ENCODE measurements at regions not wholly inside any gene's neighbourhood (a gene's known extent, or its start where the extent isn't known, plus 50 kb on each side); places are given as distances from the start of the nearest gene placed in this dataset.

DNA sequence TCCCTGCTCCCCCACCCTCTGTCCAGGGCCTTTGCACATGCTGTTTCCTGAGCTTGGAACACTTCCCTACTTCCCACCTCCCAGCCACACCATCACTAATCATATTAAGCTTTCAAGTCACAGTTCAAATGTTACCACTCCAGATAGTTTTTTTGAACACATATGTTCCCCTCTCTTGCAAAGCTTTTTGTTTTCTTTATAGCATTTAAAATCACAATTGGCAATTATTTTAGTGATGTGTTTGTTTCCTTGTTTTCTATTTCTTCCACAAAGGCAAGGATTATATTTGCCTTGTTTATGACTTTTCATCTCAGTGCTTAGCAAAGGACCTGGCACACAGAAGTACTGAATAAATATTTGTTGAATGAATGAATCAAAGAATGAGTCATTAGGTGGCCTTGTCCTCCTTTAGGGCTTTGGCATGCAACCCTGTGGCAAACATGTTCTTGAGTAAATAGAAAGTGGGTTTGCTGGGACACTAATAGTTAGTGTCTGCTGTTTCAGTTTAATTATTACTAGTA lies 386.8 kb downstream of the FGF10 start:
- intact Hi-C loops (cut with DNase I; ENCODE audit: low total_unique reads): no loop called here
- TF ChIP-seq CTCF (IDR thresholded peaks at IDR 0.05): no peak
- TF ChIP-seq POLR2AphosphoS5 (IDR thresholded peaks at IDR 0.05): peak in 2 of 3 donors; percentile 66 to 85
- no peak for TF ChIP-seq POLR2A (IDR thresholded peaks at IDR 0.05)
- H3K4me1 ChIP-seq: peaks cover 12 to 41% (median 29%) of the 10 kb centered on the region in 4 donors

DNA sequence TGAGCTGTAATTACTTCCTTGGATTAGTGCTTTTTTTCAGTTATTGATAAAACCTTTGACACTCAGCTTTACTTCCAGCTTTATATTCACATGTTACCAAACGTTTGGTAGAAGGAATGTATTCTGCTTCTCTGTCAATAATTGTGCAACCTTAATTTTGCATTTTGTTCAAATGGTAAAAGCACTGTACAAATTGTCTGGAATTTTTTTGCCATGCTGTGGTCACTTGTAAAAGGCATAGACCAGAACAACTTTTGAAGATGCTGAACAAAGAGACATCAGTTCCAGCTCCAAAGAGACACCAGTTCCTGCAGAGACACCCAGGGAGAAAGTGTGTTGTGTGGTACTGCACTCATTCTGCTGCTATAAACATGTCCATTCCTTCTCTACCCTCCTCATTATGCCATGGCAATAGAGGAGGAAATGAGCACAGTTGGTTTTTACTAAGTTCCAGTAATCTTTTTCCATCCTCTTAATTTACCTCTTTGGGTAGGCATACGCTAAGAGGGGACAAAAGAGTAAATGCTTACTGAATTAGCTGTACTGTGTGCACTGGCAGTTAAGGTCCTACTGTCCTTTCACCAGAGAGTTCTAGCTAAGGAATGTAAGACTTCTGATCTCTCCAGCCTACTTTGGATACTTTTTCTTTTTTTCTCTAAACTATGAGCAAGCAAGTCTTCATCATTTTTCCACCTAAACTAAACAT lies 387.4 kb downstream of the FGF10 start:
- TF ChIP-seq CTCF (IDR thresholded peaks at IDR 0.05): no peak
- TF ChIP-seq POLR2A (IDR thresholded peaks at IDR 0.05): no peak
- no peak for TF ChIP-seq EP300 (IDR thresholded peaks at IDR 0.05)
- no peak for TF ChIP-seq POLR2AphosphoS5 (IDR thresholded peaks at IDR 0.05)
- H3K27me3 ChIP-seq: no peaks in the 10 kb centered on the region
- intact Hi-C loops (cut with DNase I; ENCODE audit: low total_unique reads): no loop called here
- no peaks in the 10 kb centered on the region for H3K36me3 ChIP-seq
- H3K9me3 ChIP-seq: no peaks in the 10 kb centered on the region
- H3K4me3 ChIP-seq: no peak overlapping the region
- DNase-seq: no peak
- peaks cover 16 to 43% (median 30%) of the 10 kb centered on the region in 4 donors for H3K4me1 ChIP-seq
- WGBS, 5 donors: 34 to 51% (median 42%) methylated on average over 2 of the region's 2 CpGs
- peak overlapping the region; percentile 23 to 85 (median 59) for H3K27ac ChIP-seq

More for the DNA sequence above, 386.8 kb downstream of the FGF10 start:
- no peaks in the 10 kb centered on the region for H3K27me3 ChIP-seq
- peak overlapping the region; percentile 23 to 85 (median 59) for H3K27ac ChIP-seq
- peak; percentile 61 to 74 for DNase-seq
- no peaks in the 10 kb centered on the region for H3K9me3 ChIP-seq
- no peaks in the 10 kb centered on the region for H3K36me3 ChIP-seq
- H3K4me3 ChIP-seq: no peak overlapping the region

GRCh38 chr5:44001236-44001635 lies 388.0 kb downstream of the FGF10 start:
- Histone ChIP-seq H3K4me1 (peaks cover 16 to 43% (median 30%) of the 10 kb centered on the region in 4 donors), H3K4me3 (no peak overlapping the region), H3K27ac (peak overlapping the region in 3 of 5 donors; percentile 23 to 65 (median 23)), H3K36me3 (no peaks in the 10 kb centered on the region), H3K9me3 (no peaks in the 10 kb centered on the region), H3K27me3 (no peaks in the 10 kb centered on the region)
- DNase-seq: no peak
- TF ChIP-seq EP300 (IDR thresholded peaks at IDR 0.05) (no peak), POLR2A (IDR thresholded peaks at IDR 0.05) (no peak), POLR2AphosphoS5 (IDR thresholded peaks at IDR 0.05) (no peak), CTCF (IDR thresholded peaks at IDR 0.05) (no peak)
- intact Hi-C loops (cut with DNase I; ENCODE audit: low total_unique reads): no loop called here

DNA sequence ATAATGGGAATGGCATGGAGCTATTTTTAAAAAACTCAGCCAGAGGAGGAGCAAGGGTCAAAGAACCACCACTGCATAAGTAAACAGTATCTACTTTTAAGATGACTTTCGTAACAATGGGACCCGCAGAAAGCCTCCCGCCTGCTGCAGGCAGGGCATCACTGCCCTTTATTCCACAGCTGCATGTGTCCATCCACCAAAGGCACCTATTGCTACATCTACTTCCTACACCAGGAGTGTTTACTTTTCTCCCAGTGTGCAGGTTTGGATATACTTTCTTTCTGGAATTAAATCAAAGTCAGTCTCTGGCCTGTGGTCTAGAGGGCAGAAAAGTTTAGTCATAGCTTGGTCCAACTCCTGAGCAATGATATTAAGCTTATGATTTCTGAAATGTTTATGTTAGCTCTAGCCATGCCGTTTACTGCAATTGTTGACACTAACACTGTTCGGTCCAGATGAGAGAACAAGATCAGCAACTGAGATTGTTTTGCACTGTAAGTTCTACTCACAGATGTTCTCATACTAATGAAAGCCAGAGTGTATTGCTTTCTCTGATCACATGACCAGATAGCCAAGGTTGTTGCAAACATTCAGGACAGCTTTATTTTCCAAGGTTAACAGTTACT lies 391.5 kb downstream of the FGF10 start:
- peaks cover 16 to 36% (median 28%) of the 10 kb centered on the region in 4 donors for H3K4me1 ChIP-seq
- WGBS, 5 donors: 17 to 34% (median 25%) methylated on average over 5 of the region's 5 CpGs
- no peak for TF ChIP-seq POLR2A (IDR thresholded peaks at IDR 0.05)
- no peak for TF ChIP-seq CTCF (IDR thresholded peaks at IDR 0.05)
- peak in 2 of 3 donors; percentile 40 to 75 for TF ChIP-seq POLR2AphosphoS5 (IDR thresholded peaks at IDR 0.05)

More for the DNA sequence above, 391.5 kb downstream of the FGF10 start:
- peak overlapping the region in 3 of 5 donors; percentile 26 to 63 (median 55) for H3K27ac ChIP-seq
- no peak overlapping the region for H3K4me3 ChIP-seq
- intact Hi-C loops (cut with DNase I; ENCODE audit: low total_unique reads): no loop called here
- DNase-seq: peak in 1 of 2 donors; percentile 17
- H3K36me3 ChIP-seq: no peaks in the 10 kb centered on the region
- no peaks in the 10 kb centered on the region for H3K27me3 ChIP-seq
- H3K9me3 ChIP-seq: no peaks in the 10 kb centered on the region

Measured in stomach (tissue), 8 donors.